NCI-H510A (cell line): ENCODE measurements at regions not wholly inside any gene's neighbourhood (a gene's known extent, or its start where the extent isn't known, plus 50 kb on each side); places are given as distances from the start of the nearest gene placed in this dataset.

Source experiments
- DNase-seq: peaks from one replicate; lab custom pipeline; 2025; lab: John Stamatoyannopoulos, UW

DNA sequence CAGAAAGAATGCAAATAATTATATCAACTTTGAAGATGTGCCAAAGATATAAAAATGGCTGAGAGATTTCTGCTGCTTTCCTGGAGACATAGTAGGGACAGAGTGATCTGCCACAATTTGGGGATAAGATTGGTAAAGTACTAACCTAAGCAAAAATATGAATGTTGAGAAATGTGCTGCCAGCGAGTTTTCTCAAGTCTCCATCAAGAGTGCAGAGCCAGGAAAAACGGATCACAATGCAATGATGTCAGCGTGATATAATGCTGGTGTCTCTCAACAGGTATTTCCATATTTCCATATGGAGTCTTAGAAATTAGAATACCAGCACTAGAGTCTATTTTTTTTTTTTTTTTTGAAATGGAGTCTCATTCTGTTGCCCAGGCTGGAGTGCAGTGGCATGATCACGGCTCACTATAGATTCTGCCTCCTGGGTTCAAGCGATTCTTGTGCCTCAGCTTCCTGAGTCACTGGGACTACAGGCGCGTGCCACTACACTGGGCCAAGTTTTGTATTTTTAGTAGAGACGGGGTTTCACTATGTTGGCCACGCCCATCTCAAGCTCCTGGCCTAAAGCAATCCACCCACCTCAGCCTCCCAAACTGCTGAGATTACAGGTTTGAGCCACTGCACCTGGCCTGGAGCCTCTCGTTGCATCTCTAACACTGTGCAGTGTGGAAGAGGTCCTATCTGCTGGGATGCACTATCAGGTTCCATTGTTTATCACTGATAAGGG lies 893.5 kb downstream of the TRIML1 start:
- no peak for DNase-seq

DNA sequence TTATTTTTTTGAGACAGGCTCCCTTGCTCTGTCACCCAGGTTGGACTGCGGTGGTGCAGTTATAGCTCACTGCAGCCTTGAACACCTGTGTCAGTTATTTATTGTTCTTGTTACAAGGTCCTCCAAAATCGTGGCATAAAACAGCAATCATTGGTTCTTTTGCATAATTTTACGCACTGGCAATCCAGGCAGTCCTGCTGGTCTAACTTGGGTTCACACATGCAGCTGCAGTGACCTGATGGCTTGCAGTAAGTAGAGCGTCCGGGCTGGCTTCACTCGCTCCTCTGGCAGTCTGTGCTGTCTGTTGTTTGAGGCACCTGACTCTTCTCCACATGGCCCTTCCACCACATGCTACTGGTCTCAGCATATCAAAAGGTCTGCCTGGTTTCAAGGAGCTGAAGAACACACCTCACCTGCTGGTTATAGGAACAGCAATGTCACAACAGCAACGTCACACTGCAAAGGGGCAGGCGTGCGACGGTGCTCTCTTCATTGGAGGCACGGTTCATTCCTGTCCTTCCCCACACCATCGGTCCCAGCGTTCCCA lies 894.6 kb downstream of the TRIML1 start:
- no peak for DNase-seq

- DNase-seq, result no peak
These were observed 895.9 kb downstream of the TRIML1 start for GRCh38 chr4:189035091-189035490.

- DNase-seq, result no peak
These were observed 896.4 kb downstream of the TRIML1 start for GRCh38 chr4:189035654-189036053.

DNA sequence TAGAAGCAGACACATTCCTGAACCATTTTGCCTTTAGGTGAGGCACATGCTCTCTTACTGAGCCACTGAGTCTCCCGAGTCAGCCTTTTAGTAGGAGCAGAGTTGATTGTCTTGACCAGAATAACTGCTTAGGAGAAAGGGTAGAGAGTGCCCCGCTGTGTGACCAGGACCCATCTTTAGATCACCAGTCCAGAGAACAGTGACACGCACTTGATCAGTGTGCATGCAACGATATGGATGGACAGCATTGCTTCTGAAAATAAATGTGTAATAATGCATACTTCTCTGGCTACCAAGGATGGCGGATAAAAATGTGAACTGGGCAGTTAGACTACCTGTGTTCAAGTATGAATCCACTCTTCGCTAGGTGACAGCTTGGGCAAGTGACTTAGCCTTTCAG lies 897.7 kb downstream of the TRIML1 start:
- no peak for DNase-seq

GRCh38 chr4:189046642-189047041 lies 894.0 kb upstream of the FRG1 start:
- no peak for DNase-seq

GRCh38 chr4:189048119-189048518 lies 892.6 kb upstream of the FRG1 start:
- DNase-seq, result no peak

- no peak for DNase-seq
These were observed 891.0 kb upstream of the FRG1 start for GRCh38 chr4:189049682-189050081.

DNA sequence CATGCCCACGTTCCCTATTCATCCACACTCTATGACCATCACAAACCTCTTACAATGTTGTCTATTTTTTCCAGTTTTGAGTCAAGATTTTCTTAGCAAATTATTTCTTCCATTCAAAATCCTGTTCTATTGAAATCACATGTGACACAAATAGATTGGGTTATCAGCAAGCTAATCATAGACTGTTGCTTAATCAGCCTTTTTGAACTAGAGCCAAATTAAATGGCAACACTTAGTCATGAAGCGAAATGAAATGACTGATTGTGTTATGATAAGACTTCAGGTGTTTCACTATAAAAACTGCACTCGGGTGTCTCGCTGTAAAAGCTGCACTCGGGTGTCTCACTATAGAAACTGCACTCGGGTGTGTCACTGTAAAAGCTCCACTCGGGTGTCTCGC lies 890.0 kb upstream of the FRG1 start:
- DNase-seq, result no peak

DNA sequence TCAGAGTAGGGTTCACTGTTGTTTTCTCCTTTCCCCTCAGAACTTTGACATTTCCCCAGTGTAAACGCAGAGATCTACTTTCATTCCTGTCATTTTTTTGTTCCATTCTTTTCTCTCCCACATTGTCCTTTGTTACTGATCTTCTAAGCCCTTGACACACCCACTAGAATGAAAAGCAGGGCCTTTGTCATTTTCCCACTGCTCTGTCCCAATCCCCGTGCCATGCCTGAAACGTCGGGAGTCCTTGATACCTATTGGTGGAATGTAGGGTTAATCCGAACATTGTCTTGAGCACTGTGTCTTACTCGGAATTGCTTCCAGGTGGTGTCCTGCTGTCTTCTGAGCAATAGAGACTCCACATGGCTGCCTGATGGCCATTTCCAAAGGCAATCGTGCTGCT lies 887.1 kb upstream of the FRG1 start:
- no peak for DNase-seq

DNA sequence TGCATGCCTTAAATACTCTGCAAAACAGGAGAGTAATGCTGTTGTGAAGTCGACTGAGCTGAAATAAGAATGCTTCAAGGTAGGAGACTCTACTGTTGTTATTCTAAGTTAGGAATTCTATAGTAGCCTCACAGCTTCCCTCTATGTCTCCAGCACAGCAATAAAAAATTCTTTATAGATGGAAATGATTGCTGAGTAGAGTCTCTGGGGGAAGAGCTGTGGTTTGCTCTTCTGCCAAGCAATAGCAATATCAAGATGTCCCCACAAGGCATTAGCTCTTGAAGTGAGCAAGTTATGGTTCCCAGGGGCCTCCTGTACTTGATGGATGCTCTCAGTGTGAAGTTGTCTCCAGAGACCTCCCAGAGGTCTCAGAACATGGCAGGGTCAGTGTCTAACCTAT lies 880.6 kb upstream of the FRG1 start:
- DNase-seq, result no peak

DNA sequence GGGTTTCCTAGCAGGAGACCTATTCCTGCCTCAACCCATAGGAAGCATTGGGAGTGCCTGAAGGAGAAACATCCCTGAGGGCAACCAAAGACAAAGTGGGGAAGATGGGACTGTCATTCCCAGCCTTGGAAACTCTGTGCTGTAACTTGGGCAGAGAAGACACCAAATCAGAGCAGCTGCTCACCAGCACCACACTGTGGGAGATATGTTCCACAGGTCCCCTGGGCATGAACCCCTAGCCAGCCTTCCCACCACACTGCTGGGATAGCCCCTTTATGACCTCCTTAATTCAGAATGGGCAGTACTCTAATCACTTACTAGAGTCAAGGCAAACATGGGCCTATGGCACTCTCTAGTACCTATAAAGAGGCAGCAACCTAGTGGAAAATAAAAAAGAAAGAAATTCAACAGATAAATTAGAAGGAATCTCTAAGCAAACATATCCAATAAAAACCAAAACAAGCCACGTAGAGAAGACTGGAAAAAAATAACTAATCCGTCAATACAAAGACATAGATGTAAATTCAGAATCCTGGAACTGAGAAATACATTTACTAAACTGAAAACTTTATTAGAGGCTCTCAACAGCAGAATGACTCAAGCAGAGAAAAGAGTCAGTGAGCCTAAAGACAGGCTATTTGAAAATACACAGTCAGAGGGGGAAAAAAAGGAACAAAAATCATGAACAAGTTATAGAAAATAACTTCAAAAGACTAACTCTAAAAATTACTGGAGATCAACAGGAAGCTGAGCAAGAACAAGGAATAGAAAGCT lies 878.4 kb upstream of the FRG1 start:
- no peak for DNase-seq

DNA sequence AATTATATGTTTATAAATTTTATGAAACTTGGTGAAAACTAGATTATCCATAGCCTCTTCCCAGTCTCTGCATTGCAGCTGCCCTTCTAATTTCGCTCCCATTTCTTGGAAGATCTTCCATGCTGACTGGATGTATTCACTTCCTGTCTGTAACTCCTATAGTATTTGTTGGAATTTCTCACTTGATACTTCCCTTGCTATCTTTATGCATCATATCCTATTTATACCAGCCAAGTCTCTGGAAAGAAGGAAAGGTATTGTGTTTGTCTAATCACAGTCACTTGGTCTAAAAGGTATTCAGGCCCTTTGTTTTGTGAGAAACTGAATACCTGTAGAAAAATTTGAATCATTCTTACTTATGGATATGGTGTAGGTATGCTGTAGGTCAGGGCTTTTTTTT lies 870.9 kb upstream of the FRG1 start:
- DNase-seq, result no peak

DNA sequence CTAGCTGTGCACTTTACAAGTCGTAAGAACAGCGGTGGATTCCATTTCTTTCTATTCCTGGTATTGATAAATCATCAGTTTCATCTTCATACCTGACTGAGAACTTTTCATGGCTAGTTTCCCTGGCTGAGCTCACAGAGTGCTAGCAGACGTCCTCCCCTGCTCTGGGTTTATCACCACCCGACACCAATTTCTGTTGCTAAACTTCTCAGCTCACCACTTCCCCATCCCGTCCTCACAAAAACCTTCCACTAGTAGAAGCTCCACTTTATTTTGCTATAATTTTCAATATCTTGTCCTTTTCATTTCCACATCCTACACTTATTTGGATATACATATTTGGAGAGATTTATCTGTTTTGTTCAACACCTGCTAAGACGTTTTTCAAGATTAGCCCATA lies 869.4 kb upstream of the FRG1 start:
- DNase-seq, result no peak

GRCh38 chr4:189073739-189074138 lies 866.9 kb upstream of the FRG1 start:
- DNase-seq, result no peak

DNA sequence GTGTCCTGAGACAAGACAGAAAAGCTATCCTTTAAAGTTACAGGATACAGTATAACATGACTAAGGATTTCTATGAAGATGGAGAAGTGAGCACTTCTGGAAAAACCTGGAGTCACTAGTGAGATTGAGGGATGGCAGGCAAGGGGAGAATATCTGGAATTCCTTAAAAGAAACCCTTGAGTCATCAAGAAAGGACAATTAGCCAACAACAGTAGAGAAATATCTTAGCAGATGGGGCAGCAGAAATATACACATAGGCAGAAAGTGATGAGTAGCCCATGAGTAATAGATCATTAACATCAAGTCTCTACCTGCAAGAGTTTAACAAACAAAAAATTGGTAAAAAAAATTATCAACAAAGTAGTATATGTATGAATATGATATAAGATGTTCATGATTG lies 858.8 kb upstream of the FRG1 start:
- DNase-seq, result no peak

DNA sequence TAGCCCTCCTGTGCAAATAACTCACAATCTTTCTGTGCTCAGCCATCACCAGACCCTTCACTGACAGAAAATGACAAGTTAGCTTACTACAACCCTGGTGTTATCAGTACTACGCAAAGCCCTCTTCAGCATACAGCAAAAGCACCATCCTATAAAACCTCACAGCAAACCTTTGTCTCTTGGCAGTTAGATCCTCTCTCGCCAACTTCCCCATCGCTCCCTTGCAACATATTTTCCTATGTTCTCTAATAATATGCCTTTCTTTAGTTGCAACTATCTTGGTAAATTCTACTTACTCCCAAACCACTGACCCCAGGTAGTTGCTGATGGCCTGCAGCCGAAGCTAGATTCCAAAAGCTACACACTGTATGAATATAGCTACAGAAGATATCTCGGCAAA lies 856.9 kb upstream of the FRG1 start:
- DNase-seq, result no peak

GRCh38 chr4:189084671-189085070 lies 856.0 kb upstream of the FRG1 start:
- DNase-seq, result no peak

GRCh38 chr4:189087971-189088370 lies 852.7 kb upstream of the FRG1 start:
- DNase-seq, result no peak

- peak; percentile 35 for DNase-seq
These were observed 851.9 kb upstream of the FRG1 start for GRCh38 chr4:189088780-189089179.

DNA sequence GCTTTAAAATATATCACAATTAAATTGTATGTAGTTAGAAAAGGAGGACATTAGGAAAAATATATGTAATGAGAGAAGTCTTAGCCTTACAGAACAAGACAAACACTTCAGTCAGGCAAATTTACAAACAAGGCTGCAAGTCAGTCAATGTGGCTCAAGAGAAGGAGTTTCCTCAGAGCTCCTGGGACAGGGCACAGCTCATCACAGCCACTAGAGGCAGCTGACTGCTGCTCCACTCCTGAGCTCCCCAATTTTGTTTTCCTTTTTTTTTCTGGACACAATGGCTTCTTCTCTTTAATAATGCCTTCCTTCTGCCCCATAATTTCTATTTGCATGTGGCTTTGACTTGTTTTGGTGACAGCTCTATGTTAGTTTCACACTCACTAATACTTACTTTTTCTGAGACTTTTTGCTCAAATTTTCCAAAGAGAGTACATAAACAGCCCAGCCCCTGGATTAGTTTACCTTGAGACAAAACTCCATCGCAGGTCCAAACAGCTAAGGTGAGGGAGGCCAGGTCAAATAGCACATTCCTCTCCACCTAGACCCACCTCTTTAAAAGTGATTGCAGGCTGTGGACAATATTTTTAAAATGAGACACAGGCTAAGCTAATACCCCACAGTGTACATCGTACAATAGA lies 850.4 kb upstream of the FRG1 start:
- DNase-seq, result no peak

DNA sequence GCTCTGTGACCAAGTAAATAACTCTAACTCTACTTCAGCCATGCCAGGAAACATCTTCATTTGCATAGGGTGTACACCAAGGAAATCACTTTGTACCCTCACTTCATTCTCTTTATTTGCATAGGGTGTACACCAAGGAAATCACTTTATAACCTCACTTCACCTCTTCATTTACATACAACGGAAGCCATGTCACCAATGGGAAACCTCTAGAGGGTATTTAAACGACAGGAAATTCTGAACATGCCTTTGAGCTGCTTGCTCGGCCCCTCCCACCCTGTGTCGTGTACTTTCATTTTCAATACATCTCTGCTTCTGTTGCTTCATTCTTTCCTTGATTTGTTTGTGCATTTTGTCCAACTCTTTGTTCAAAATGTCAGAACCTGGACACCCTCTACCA lies 848.1 kb upstream of the FRG1 start:
- no peak for DNase-seq

GRCh38 chr4:189096108-189096507 lies 844.6 kb upstream of the FRG1 start:
- DNase-seq, result no peak
